HG03280 (cell line): ENCODE measurements at regions not wholly inside any gene's neighbourhood (a gene's known extent, or its start where the extent isn't known, plus 50 kb on each side); places are given as distances from the start of the nearest gene placed in this dataset.
"Not testable (repeated sequence)": the region's sequence is repeated elsewhere in the genome, so short reads cannot be mapped to it uniquely, and the experiment has no call there.

ENCODE experiments used
- ATAC-seq: cut with Tn5 transposase; IDR thresholded peaks from one replicate; pipeline ENCODE4 v1.9.1; 2021; ENCODE audit warnings: mild to moderate bottlenecking, moderate library complexity; ENCODE audit not compliant: unreplicated experiment

DNA sequence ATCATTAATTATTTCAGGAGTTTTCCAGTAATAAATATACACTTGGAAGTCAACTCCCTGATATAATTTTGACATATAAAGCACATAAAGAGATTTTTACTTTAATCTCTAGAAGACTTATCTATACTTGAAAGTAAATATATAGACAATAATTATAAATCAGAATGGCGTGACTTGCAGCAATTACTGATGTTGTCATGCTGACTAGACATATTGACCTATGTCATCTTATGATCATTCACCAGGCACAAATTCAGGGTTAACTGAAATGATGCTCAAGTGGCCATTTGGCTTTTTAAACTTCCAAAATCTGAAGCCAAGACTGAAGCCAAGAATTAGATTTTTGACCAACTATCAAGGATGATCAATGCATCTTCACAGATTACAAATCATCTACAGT, 192.2 kb downstream of the MCHR2 start:
- ATAC-seq: no peak

- ATAC-seq: no peak
These were observed 191.5 kb downstream of the MCHR2 start for GRCh38 chr6:99802396-99803031.

- ATAC-seq: no peak
These were observed 185.0 kb downstream of the MCHR2 start for GRCh38 chr6:99808992-99809391.

GRCh38 chr6:99810295-99810694, 183.7 kb downstream of the MCHR2 start:
- ATAC-seq: no peak

DNA sequence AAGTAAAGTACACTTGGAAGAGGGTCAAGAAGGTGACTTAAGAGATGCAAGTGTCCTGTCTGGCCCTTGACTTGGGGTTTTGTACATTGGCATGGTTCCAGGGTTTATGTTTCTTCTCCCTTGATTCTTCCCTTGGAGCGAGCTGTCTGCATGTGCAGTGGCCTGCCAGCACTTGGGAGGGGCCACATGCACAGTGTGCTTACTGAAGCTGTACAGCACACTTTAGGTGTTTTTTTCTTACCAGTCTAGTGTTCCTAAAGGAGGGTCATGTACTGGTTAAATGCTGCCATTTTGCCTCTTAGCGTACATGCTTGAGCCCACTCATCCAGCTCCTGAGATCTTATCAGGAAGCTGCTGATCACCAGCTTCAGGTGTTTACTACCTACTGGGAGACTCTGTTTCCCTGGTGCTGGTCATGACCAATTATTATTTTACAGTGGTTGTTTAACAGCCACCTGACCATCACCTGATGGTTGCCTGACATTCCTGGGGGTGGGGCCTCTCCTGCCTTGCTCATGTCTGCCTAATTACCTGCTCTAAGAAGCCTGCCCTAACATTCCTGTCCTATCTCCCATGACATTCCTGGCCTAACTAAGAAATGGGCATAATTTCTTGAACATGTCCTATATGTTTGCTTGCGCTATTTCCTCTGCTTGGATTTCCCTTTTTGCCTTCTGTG, 182.9 kb downstream of the MCHR2 start:
- no peak for ATAC-seq

DNA sequence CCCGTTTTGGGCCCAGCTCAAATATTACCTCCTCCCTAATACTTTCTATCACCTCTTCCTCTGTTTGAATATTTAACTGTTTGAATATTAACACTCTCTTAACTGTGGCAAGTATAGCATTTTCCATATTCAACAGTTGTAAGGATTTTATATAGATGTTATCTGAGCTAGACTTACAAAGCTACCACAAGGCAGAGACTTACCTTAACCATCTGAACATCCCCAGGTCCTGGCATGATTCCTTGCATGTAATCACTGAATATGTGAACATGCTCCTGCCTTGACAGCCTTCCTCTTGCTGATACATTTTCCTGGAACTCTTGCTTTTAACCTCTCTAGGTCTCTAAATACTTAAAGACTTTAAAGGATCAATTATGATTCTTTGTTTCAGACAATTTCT, 182.4 kb downstream of the MCHR2 start:
- ATAC-seq: no peak

- ATAC-seq: no peak
These were observed 180.5 kb downstream of the MCHR2 start for GRCh38 chr6:99813565-99813964.

DNA sequence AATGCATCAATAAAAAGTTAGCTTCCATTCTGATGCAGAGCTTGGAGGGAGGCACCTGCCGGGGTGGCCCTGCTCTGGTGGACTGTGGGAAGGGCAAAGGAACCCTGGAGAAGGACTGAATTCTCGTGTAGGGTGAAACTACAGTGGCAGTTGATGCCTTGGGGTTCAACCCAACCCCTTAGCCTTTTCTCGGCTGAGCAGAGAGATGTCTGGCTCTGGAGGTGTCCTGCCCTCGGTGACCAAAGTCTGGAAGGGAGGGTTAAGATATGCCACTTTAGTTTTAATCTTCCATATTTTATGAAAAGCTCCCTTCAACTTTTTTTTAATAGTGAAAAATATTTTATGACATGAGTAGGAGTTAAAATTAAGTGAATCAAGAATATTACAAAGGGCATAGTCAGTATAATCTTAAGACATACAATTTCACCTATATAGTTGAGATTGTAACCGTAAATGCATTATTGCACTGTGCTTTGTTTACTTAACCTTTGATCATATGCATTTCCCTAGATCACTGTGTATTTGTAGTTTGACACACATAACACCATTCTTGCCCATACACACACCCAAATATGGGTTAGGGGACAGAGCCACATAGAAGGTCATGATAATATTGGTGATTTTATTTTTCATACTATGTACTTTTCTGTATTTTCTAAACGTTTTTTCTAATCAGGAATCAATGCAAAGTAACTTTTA, 179.6 kb downstream of the MCHR2 start:
- no peak for ATAC-seq

- ATAC-seq: no peak
These were observed 177.2 kb downstream of the MCHR2 start for GRCh38 chr6:99816795-99817194.

- ATAC-seq: no peak
These were observed 175.9 kb downstream of the MCHR2 start for GRCh38 chr6:99818161-99818560.

DNA sequence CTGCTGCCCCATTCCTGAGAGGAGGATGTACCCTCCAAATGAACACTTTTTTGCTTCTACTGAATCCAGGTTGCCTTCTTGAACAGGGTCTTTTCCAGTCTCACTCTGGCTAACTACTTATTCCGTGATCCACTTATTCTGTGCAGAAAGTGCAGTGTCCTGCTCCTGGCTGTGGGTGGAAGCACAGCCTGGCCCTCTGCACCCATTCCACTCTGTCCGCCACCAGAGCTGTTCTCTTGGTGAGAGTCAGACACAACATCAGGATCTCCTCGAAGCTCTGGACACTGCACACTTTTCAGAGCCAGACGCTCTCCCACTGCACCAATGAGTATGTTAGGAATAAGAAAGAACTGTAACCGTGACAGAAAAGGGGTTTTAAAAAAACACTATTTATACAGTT, 174.2 kb downstream of the MCHR2 start:
- no peak for ATAC-seq

- ATAC-seq: no peak
These were observed 172.9 kb downstream of the MCHR2 start for GRCh38 chr6:99821164-99821563.

DNA sequence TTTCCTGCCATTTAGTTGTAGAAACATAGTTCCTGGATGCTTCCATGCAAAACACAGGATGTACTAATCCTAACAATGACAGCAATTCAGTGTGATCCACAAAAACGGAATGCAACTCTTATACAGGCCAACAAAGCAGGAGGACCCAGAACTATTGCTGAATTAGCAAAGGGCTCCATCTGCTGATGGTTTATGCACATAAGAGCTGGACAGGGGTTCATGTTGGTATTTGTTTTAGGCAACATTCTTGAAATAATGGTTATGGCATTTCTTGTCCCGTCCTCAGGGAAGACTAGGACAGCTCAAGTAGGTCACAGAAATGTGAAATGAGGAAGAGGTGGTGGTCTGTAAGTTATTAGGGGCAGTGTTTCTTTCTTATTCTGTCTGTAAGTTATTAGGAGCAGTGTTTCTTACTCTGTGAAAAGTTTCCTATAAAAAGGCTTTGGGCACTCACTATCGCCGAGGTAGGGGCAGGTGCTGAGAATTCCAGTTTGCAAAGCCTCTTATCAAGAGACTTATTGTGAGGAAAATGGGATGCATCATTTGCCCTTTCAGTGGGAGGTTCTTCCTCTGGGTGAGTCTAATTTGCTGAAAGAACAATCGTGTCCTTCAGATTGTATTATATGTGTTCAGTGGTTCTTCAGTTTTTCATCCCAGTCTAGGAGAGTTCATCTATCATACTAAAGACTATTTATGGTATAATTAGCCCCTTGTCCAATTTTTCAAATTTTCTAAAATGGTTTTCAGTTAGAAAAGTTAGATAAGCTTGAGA, 171.1 kb downstream of the MCHR2 start:
- peak; percentile 59 for ATAC-seq

GRCh38 chr6:99823513-99824235, 170.3 kb downstream of the MCHR2 start:
- ATAC-seq: not testable (repeated sequence)

DNA sequence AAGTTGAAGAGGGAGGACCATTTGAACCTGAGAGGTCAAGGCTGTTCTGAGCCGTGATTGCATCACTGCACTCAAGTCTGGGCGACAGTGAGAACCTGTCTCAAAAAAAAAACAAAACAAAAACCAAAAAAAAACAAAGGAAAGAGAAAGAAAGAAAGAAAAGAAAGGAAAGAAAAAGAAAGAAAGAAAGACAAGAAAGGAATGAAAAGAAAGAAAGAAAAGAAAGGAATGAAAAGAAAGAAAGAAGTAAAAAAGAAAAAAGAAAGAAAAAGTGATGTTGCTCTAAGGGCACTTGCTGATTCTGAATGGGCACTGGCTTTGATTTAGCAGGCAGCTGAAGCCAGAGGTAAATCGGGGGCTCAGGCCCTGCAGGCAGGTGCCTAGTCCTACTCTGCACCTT, 161.0 kb downstream of the MCHR2 start:
- no peak for ATAC-seq

DNA sequence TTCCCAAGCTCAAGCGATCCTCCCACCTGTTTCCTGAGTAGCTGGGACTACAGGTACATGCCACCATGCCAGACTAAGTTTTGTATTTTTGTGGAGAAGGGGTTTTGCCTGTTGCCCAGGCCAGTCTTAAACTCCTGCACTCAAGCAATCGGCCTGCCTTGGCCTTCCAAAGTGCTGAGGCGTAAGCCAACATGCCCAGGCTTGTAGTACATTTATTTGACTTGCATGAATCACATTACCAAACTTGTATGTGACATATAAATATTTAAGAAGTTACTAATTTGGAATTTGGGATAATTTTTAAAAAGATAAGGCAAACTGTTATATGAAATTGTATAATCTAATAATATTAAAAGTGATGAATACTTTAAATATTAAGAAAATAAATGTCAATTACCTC, 157.6 kb downstream of the MCHR2 start:
- no peak for ATAC-seq

DNA sequence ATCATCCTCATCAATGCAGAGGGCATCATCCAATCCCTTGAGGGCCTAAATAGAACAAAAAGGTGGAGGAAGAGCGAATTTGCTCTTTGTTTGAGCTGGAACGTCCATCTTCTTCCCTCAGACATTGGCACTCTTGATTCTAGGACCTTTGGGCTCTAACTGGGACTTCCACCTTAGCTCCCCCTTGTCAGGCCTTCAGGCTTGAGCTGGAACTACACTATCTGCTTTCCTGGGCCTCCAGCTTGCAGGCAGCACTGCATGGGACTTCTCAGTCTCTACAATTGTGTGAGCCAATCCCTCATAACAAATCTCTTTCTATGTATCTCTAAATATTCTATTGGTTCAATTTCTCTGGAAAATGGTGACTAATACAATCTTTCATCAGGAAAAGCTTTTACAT, 155.4 kb downstream of the MCHR2 start:
- no peak for ATAC-seq

- ATAC-seq: no peak
These were observed 152.7 kb downstream of the MCHR2 start for GRCh38 chr6:99841297-99841696.

GRCh38 chr6:99846006-99846405, 148.0 kb downstream of the MCHR2 start:
- ATAC-seq: no peak

- no peak for ATAC-seq
These were observed 143.2 kb downstream of the MCHR2 start for GRCh38 chr6:99850841-99851240.

- no peak for ATAC-seq
These were observed 142.0 kb downstream of the MCHR2 start for GRCh38 chr6:99852031-99852430.
